ENCODE measurements at regions not wholly inside any gene's neighbourhood (a gene's known extent, or its start where the extent isn't known, plus 50 kb on each side); places are given as distances from the start of the nearest gene placed in this dataset.

DNA sequence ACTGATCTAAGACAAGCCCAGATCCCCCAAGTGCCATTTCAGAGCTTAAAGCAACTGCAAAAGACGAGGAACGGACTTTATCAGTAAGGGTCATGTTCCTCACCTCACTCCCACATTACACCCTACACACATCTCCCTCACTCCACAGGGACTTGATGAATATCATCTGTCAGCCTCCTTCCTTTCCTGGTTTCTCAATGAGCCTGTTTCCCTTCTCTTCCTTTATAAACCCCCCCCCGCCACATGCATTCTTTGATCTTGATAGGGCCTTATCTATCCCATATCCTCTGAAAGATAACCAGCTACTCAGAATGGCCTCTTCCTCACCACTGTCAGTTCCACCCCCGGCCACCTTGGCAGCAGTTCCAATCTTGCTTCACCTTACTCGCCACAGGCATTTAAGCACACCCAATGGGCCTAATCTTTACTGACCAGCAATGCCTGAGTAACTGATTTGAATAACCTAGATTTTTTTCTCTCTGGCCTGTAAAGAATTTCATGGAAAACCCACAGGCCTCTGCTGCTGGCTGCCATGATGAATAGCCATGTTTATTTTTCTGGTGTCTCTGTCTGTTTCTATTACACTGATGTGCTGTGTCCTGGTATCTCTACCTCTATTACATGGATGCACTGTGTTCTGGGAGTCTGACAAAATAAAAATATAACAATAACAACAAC lies 138.7 kb downstream of the PHLDA1 start (continued):
- TF ChIP-seq, protein P1, sequence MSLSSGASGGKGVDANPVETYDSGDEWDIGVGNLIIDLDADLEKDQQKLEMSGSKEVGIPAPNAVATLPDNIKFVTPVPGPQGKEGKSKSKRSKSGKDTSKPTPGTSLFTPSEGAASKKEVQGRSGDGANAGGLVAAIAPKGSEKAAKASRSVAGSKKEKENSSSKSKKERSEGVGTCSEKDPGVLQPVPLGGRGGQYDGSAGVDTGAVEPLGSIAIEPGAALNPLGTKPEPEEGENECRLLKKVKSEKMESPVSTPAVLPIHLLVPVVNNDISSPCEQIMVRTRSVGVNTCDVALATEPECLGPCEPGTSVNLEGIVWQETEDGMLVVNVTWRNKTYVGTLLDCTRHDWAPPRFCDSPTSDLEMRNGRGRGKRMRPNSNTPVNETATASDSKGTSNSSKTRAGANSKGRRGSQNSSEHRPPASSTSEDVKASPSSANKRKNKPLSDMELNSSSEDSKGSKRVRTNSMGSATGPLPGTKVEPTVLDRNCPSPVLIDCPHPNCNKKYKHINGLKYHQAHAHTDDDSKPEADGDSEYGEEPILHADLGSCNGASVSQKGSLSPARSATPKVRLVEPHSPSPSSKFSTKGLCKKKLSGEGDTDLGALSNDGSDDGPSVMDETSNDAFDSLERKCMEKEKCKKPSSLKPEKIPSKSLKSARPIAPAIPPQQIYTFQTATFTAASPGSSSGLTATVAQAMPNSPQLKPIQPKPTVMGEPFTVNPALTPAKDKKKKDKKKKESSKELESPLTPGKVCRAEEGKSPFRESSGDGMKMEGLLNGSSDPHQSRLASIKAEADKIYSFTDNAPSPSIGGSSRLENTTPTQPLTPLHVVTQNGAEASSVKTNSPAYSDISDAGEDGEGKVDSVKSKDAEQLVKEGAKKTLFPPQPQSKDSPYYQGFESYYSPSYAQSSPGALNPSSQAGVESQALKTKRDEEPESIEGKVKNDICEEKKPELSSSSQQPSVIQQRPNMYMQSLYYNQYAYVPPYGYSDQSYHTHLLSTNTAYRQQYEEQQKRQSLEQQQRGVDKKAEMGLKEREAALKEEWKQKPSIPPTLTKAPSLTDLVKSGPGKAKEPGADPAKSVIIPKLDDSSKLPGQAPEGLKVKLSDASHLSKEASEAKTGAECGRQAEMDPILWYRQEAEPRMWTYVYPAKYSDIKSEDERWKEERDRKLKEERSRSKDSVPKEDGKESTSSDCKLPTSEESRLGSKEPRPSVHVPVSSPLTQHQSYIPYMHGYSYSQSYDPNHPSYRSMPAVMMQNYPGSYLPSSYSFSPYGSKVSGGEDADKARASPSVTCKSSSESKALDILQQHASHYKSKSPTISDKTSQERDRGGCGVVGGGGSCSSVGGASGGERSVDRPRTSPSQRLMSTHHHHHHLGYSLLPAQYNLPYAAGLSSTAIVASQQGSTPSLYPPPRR (CRISPR knock-in tag; IDR thresholded peaks at IDR 0.05; ENCODE audit: borderline replicate concordance), result peak; percentile 97
- no peak for TF ChIP-seq FIP1L1 (IDR thresholded peaks at IDR 0.05; ENCODE audit: low read depth, low read length, poor library complexity, severe bottlenecking)
- TF ChIP-seq WHSC1 (IDR thresholded peaks at IDR 0.05; ENCODE audit: low read length), result no peak
- no peak for TF ChIP-seq NR2F6 (CRISPR knock-in tag; IDR thresholded peaks at IDR 0.05)
- TF ChIP-seq, protein P2, sequence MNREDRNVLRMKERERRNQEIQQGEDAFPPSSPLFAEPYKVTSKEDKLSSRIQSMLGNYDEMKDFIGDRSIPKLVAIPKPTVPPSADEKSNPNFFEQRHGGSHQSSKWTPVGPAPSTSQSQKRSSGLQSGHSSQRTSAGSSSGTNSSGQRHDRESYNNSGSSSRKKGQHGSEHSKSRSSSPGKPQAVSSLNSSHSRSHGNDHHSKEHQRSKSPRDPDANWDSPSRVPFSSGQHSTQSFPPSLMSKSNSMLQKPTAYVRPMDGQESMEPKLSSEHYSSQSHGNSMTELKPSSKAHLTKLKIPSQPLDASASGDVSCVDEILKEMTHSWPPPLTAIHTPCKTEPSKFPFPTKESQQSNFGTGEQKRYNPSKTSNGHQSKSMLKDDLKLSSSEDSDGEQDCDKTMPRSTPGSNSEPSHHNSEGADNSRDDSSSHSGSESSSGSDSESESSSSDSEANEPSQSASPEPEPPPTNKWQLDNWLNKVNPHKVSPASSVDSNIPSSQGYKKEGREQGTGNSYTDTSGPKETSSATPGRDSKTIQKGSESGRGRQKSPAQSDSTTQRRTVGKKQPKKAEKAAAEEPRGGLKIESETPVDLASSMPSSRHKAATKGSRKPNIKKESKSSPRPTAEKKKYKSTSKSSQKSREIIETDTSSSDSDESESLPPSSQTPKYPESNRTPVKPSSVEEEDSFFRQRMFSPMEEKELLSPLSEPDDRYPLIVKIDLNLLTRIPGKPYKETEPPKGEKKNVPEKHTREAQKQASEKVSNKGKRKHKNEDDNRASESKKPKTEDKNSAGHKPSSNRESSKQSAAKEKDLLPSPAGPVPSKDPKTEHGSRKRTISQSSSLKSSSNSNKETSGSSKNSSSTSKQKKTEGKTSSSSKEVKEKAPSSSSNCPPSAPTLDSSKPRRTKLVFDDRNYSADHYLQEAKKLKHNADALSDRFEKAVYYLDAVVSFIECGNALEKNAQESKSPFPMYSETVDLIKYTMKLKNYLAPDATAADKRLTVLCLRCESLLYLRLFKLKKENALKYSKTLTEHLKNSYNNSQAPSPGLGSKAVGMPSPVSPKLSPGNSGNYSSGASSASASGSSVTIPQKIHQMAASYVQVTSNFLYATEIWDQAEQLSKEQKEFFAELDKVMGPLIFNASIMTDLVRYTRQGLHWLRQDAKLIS (CRISPR knock-in tag; IDR thresholded peaks at IDR 0.05), result no peak
- TF ChIP-seq, protein P3, sequence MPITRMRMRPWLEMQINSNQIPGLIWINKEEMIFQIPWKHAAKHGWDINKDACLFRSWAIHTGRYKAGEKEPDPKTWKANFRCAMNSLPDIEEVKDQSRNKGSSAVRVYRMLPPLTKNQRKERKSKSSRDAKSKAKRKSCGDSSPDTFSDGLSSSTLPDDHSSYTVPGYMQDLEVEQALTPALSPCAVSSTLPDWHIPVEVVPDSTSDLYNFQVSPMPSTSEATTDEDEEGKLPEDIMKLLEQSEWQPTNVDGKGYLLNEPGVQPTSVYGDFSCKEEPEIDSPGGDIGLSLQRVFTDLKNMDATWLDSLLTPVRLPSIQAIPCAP (CRISPR knock-in tag; IDR thresholded peaks at IDR 0.05; ENCODE audit: borderline replicate concordance), result no peak
- no peak for TF ChIP-seq RFX5 (IDR thresholded peaks at IDR 0.05; ENCODE audit: low read depth, low read length)
- peak; percentile 82 for TF ChIP-seq CREB1 (IDR thresholded peaks at IDR 0.05)
- no peak for TF ChIP-seq CREB1 (CRISPR knock-in tag; IDR thresholded peaks at IDR 0.05)
- TF ChIP-seq, protein P4, sequence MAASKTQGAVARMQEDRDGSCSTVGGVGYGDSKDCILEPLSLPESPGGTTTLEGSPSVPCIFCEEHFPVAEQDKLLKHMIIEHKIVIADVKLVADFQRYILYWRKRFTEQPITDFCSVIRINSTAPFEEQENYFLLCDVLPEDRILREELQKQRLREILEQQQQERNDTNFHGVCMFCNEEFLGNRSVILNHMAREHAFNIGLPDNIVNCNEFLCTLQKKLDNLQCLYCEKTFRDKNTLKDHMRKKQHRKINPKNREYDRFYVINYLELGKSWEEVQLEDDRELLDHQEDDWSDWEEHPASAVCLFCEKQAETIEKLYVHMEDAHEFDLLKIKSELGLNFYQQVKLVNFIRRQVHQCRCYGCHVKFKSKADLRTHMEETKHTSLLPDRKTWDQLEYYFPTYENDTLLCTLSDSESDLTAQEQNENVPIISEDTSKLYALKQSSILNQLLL (CRISPR knock-in tag; IDR thresholded peaks at IDR 0.05; ENCODE audit: borderline replicate concordance), result no peak
- 0 out of 2 replicates have a peak, but pooled peaks have one; percentile 14 for TF ChIP-seq SMC3 (conservative IDR thresholded peaks at IDR 0.05; ENCODE audit: insufficient read depth, low read depth, low read length)
- peak; percentile 99 for TF ChIP-seq POLR2AphosphoS5 (IDR thresholded peaks at IDR 0.05; ENCODE audit: control insufficient read depth, insufficient read depth, low read depth, low read length)
- no peak for TF ChIP-seq ILF3 (IDR thresholded peaks at IDR 0.05; ENCODE audit: borderline replicate concordance)
- TF ChIP-seq ZNF217 (CRISPR knock-in tag; IDR thresholded peaks at IDR 0.05), result no peak
- no peak for TF ChIP-seq ZC3H11A (IDR thresholded peaks at IDR 0.05; ENCODE audit: low read depth, low read length)
- TF ChIP-seq POLR3G (IDR thresholded peaks at IDR 0.05; ENCODE audit: extremely low read depth, insufficient read length, insufficient replicate concordance), result no peak
- TF ChIP-seq NR2C1 (IDR thresholded peaks at IDR 0.05), result peak; percentile 44
- peak; percentile 72 for TF ChIP-seq NR2C1 (tag; IDR thresholded peaks at IDR 0.05)
